MCF 10A (cell line): ENCODE measurements at regions not wholly inside any gene's neighbourhood (a gene's known extent, or its start where the extent isn't known, plus 50 kb on each side); places are given as distances from the start of the nearest gene placed in this dataset.

ENCODE experiments used
- BruUV-seq: library from RNA; stranded (reverse); fragments of 400-500 nt; replicated peaks from 2 replicates; lab custom pipeline; 2021; lab: Mats Ljungman, UMichigan
- CTCF ChIA-PET: fragments of 300-600 bp; sonication (Branson Sonifier 250); formaldehyde crosslinking; extraction: SDS; loops from one replicate; lab custom pipeline; 2021; ENCODE audit warnings: antibody characterized with exemption, inconsistent platforms; lab: Yijun Ruan, JAX
- POLR2A ChIA-PET: fragments of 300-600, 350-650 bp; sonication (Branson Sonifier 250); formaldehyde crosslinking; extraction: SDS; loops from one replicate; lab custom pipeline; 2020; ENCODE audit warnings: antibody characterized with exemption, inconsistent platforms; lab: Yijun Ruan, JAX
- DNase-seq: peaks from one replicate; pipeline ENCODE4 v3.0.0-alpha.2; 2018; ENCODE audit not compliant: unreplicated experiment
- H3K27ac Mint-ChIP-seq: one replicate; pipeline ENCODE4 v1.8.0; 2022; ENCODE audit warnings: mild to moderate bottlenecking, low read depth, mixed read lengths; ENCODE audit not compliant: unreplicated experiment
- H3K27me3 Mint-ChIP-seq: one replicate; pipeline ENCODE4 v1.8.0; 2022; ENCODE audit warnings: mixed read lengths; ENCODE audit not compliant: insufficient read depth, unreplicated experiment
- H3K36me3 Mint-ChIP-seq: one replicate; pipeline ENCODE4 v1.8.0; 2022; ENCODE audit warnings: mild to moderate bottlenecking, moderate library complexity, mixed read lengths; ENCODE audit not compliant: insufficient read depth, unreplicated experiment
- H3K4me1 Mint-ChIP-seq: one replicate; pipeline ENCODE4 v1.8.0; 2022; ENCODE audit warnings: mixed read lengths; ENCODE audit not compliant: insufficient read depth, unreplicated experiment
- H3K4me3 Mint-ChIP-seq: one replicate; pipeline ENCODE4 v1.8.0; 2022; ENCODE audit warnings: mild to moderate bottlenecking, moderate library complexity, mixed read lengths; ENCODE audit not compliant: unreplicated experiment
- H3K9me3 Mint-ChIP-seq: one replicate; pipeline ENCODE4 v1.8.0; 2022; ENCODE audit warnings: mixed read lengths; ENCODE audit not compliant: unreplicated experiment
- intact Hi-C: fragments of 100-400 bp; cut with micrococcal nuclease; formaldehyde crosslinking; loops from 2 replicates; pipeline ENCODE4 v1.14.1; 2022
- TF ChIP-seq, protein P1 (sequence below): fragments of 200-600 bp; IDR thresholded peaks from one replicate; pipeline ENCODE4 v1.8.0; 2022; ENCODE audit warnings: antibody characterized with exemption, mild to moderate bottlenecking; ENCODE audit not compliant: unreplicated experiment

GRCh38 chr1:208895820-208896219, 651.6 kb upstream of the PLXNA2 start:
- H3K27me3 Mint-ChIP-seq = no peaks in the 10 kb centered on the region
- H3K4me3 Mint-ChIP-seq = no peak overlapping the region
- H3K4me1 Mint-ChIP-seq = no peaks in the 10 kb centered on the region
- intact Hi-C loops = no loop called here
- H3K36me3 Mint-ChIP-seq = no peaks in the 10 kb centered on the region
- CTCF ChIA-PET = interaction anchor here (0.6 to 1.7 kb wide), 3 partner anchors 79 to 353 kb away, joined by 3 to 4 read pairs (median 3); no protein-coding TSS in a partner anchor
- TF ChIP-seq, protein P1, sequence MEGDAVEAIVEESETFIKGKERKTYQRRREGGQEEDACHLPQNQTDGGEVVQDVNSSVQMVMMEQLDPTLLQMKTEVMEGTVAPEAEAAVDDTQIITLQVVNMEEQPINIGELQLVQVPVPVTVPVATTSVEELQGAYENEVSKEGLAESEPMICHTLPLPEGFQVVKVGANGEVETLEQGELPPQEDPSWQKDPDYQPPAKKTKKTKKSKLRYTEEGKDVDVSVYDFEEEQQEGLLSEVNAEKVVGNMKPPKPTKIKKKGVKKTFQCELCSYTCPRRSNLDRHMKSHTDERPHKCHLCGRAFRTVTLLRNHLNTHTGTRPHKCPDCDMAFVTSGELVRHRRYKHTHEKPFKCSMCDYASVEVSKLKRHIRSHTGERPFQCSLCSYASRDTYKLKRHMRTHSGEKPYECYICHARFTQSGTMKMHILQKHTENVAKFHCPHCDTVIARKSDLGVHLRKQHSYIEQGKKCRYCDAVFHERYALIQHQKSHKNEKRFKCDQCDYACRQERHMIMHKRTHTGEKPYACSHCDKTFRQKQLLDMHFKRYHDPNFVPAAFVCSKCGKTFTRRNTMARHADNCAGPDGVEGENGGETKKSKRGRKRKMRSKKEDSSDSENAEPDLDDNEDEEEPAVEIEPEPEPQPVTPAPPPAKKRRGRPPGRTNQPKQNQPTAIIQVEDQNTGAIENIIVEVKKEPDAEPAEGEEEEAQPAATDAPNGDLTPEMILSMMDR = no peak
- no TSS peak for BruUV-seq
- peaks cover 22% of the 10 kb centered on the region for H3K9me3 Mint-ChIP-seq
- DNase-seq = no peak
- POLR2A ChIA-PET = no interaction called here
- no peak overlapping the region for H3K27ac Mint-ChIP-seq

DNA sequence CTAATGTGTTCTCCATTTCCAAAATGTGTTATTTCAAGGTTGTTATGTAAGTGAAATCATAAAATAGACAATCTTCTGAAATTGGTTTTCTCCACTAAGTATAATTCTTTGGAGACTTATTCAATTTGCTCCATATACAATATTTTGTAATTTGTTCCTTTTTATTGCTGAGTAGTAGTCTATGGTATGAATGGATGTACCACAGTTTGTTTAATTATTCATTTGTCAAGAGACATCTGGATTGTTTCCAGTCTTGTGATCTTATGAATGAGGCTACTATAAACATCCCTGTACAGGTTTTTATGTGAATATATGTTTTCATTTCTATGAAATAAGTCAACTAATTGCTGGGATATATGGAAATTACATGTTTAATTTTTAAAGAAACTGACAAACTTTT, 652.6 kb upstream of the PLXNA2 start:
- DNase-seq = no peak
- CTCF ChIA-PET = no interaction called here
- intact Hi-C loops = no loop called here
- Mint-ChIP-seq H3K4me3 (no peak overlapping the region), H3K4me1 (no peaks in the 10 kb centered on the region), H3K9me3 (peaks cover 22% of the 10 kb centered on the region), H3K27ac (no peak overlapping the region), H3K27me3 (no peaks in the 10 kb centered on the region), H3K36me3 (no peaks in the 10 kb centered on the region)
- TF ChIP-seq, protein P1 = no peak
- POLR2A ChIA-PET = no interaction called here
- BruUV-seq = no TSS peak

DNA sequence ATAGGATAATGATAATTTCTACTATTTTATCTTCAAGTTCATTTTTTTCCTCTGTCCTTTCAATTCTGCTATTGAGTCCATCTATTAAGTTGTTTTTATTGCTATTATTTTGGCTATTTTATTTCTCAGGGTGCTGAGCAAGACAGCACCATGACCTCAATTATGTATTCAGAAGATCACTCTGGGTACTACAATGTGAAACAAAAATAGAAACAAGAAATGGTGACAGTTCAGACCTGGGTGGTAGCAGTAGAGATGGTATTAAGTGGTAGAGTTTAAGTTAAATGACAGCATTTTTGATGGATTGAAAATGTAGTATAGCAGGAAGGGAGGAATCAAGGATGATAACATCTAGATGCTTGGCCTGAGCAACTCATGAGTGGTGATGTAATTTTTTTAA, 655.3 kb upstream of the PLXNA2 start:
- no peak for DNase-seq
- intact Hi-C loops = no loop called here
- Mint-ChIP-seq H3K4me3 (no peak overlapping the region), H3K36me3 (no peaks in the 10 kb centered on the region), H3K27me3 (no peaks in the 10 kb centered on the region), H3K27ac (no peak overlapping the region), H3K4me1 (no peaks in the 10 kb centered on the region), H3K9me3 (peaks cover 22% of the 10 kb centered on the region)
- ChIA-PET POLR2A (interaction anchor here (0.7 kb wide), 1 partner anchor 29 kb away, joined by 4 read pairs; no protein-coding TSS in a partner anchor), CTCF (interaction anchor here (0.6 to 0.7 kb wide), 2 partner anchors 232 to 731 kb away, joined by 3 to 4 read pairs; no protein-coding TSS in a partner anchor)
- BruUV-seq = no TSS peak
- TF ChIP-seq, protein P1 = no peak

DNA sequence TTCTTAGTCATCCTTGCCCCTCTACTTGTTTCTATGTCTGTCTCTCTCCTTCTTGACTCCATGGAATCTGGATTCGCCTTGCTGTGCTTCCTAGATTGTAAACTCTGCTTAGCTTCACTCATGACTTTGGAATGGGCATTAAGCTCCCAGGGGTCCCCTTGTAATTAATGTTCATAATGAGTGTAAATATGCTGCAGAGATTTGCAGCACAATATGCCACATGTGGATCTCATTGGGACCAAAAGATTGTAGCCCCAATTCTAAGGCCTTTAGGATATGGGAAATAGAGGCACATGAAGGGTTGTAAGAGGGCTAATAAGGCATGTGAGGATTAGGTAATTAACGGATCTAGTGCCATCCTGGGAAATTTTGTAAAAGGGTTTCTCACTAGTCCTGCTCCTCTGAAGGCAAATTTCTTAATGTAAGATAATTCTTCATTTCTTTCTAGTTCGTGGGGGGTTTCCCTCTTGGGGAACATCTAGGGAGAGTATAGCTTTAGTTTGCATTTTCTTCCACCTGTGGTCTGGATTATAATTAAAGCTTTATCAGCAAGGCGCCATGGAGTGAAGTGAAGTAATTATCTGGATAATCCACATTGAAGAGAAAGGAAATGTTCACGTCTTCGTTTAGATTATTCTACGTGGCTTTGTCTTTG, 659.2 kb upstream of the PLXNA2 start:
- intact Hi-C loops = no loop called here
- no peaks in the 10 kb centered on the region for H3K4me1 Mint-ChIP-seq
- H3K4me3 Mint-ChIP-seq = no peak overlapping the region
- ChIA-PET CTCF (no interaction called here), POLR2A (interaction anchor here (0.7 to 2.1 kb wide), 4 partner anchors 13 to 32 kb away, joined by 3 to 5 read pairs (median 4); no protein-coding TSS in a partner anchor)
- no peak for DNase-seq
- no TSS peak for BruUV-seq
- H3K27me3 Mint-ChIP-seq = no peaks in the 10 kb centered on the region
- H3K27ac Mint-ChIP-seq = no peak overlapping the region
- H3K36me3 Mint-ChIP-seq = no peaks in the 10 kb centered on the region
- H3K9me3 Mint-ChIP-seq = peaks cover 3% of the 10 kb centered on the region
- TF ChIP-seq, protein P1 = no peak
